Ishikawa (cell line): ENCODE measurements at regions not wholly inside any gene's neighbourhood (a gene's known extent, or its start where the extent isn't known, plus 50 kb on each side); places are given as distances from the start of the nearest gene placed in this dataset.
A peak's percentile ranks its signal among the peaks of the same experiment; 100 is the strongest.

ENCODE experiments used
- CEBPB ChIP-seq: IDR thresholded peaks from 2 replicates; pipeline ENCODE4 v1.6.1; 2012
- CREB1 ChIP-seq: IDR thresholded peaks from 2 replicates; pipeline ENCODE4 v1.6.1; 2012; ENCODE audit warnings: low read depth
- EGR1 ChIP-seq: IDR thresholded peaks from 2 replicates; pipeline ENCODE4 v1.6.1; 2012
- EP300 ChIP-seq: IDR thresholded peaks from 2 replicates; pipeline ENCODE4 v1.6.1; 2012; ENCODE audit warnings: borderline replicate concordance
- MAX ChIP-seq: IDR thresholded peaks from 2 replicates; pipeline ENCODE4 v1.6.1; 2012
- NFIC ChIP-seq: IDR thresholded peaks from 2 replicates; pipeline ENCODE4 v1.6.1; 2012
- RAD21 ChIP-seq: IDR thresholded peaks from 2 replicates; pipeline ENCODE4 v1.6.1; 2012; ENCODE audit warnings: low read depth
- REST ChIP-seq: IDR thresholded peaks from 2 replicates; pipeline ENCODE4 v1.6.1; 2012; ENCODE audit warnings: low read depth, mild to moderate bottlenecking
- TAF1 ChIP-seq: IDR thresholded peaks from 2 replicates; pipeline ENCODE4 v1.6.1; 2012; ENCODE audit warnings: low read depth, mild to moderate bottlenecking
- TCF12 ChIP-seq: IDR thresholded peaks from 2 replicates; pipeline ENCODE4 v1.6.1; 2012; ENCODE audit warnings: low read depth
- TEAD4 ChIP-seq: IDR thresholded peaks from 2 replicates; pipeline ENCODE4 v1.6.1; 2012
- USF1 ChIP-seq: IDR thresholded peaks from 2 replicates; pipeline ENCODE4 v1.6.1; 2012
- YY1 ChIP-seq: IDR thresholded peaks from 2 replicates; pipeline ENCODE4 v1.6.1; 2012; ENCODE audit warnings: low read depth
- ZBTB7A ChIP-seq: IDR thresholded peaks from 2 replicates; pipeline ENCODE4 v1.6.1; 2012; ENCODE audit warnings: low read depth

- TF ChIP-seq REST (no peak), EP300 (no peak), MAX (no peak), USF1 (no peak), YY1 (no peak), TCF12 (no peak), TEAD4 (no peak), RAD21 (no peak), NFIC (peak; percentile 55), CREB1 (no peak), CEBPB (no peak), ZBTB7A (no peak), TAF1 (no peak), EGR1 (no peak)
Measured at GRCh38 chr5:57900381-57900944, 417.9 kb upstream of the ACTBL2 start.
